SJCRH30 (cell line): ENCODE measurements at regions not wholly inside any gene's neighbourhood (a gene's known extent, or its start where the extent isn't known, plus 50 kb on each side); places are given as distances from the start of the nearest gene placed in this dataset.
"Not testable (repeated sequence)": the region's sequence is repeated elsewhere in the genome, so short reads cannot be mapped to it uniquely, and the experiment has no call there.

ENCODE experiments used
- DNase-seq, 2 experiments: peaks; one replicate each; pipeline ENCODE4 v3.0.0-alpha.2; 2015 to 2020
- H3K27ac ChIP-seq: fragments of 250-450 bp; sonication (Bioruptor Pico); 2 replicates; pipeline ENCODE4 v1.5.1; 2020; ENCODE audit warnings: mild to moderate bottlenecking, moderate library complexity
- H3K27me3 ChIP-seq: fragments of 250-450 bp; sonication (Bioruptor Pico); 2 replicates; pipeline ENCODE4 v1.5.1; 2020; ENCODE audit warnings: mild to moderate bottlenecking, moderate library complexity
- H3K36me3 ChIP-seq: fragments of 250-450 bp; sonication (Bioruptor Pico); 2 replicates; pipeline ENCODE4 v1.5.1; 2020; ENCODE audit warnings: mild to moderate bottlenecking, moderate library complexity
- H3K4me1 ChIP-seq: fragments of 250-450 bp; sonication (Bioruptor Pico); 2 replicates; pipeline ENCODE4 v1.5.1; 2020; ENCODE audit warnings: mild to moderate bottlenecking, moderate library complexity
- H3K4me3 ChIP-seq: fragments of 250-450 bp; sonication (Bioruptor Pico); 2 replicates; pipeline ENCODE4 v1.5.1; 2020; ENCODE audit warnings: mild to moderate bottlenecking, moderate library complexity
- H3K9me3 ChIP-seq: fragments of 250-450 bp; sonication (Bioruptor Pico); replicated peaks from 2 replicates; pipeline ENCODE4 v1.5.1; 2020; ENCODE audit warnings: mild to moderate bottlenecking, moderate library complexity

DNA sequence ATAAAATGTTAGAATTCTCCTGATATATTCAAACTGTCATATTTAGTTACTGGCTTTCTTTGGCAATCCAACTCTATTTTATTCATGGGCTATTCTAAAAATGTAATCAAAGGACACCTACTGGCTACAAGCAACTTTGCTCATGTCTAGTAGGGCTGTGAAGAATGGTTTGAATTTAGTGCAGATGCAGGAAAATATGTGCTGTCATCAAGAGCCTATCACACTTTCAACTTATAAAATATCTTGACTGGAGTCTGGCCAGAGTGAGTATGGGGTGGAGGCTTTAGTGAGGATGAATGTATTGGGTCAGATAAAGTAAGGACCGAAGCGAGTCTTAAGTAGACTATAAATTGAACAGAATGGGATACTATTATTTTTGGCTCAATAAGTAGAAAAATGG lies 343.4 kb upstream of the SPRED2 start:
- Histone ChIP-seq H3K27ac (no peak overlapping the region), H3K9me3 (no peaks in the 10 kb centered on the region), H3K36me3 (no peaks in the 10 kb centered on the region), H3K4me3 (no peak overlapping the region), H3K4me1 (no peaks in the 10 kb centered on the region), H3K27me3 (no peaks in the 10 kb centered on the region; the same call in 1 of the 2 replicates)
- no peak for DNase-seq

DNA sequence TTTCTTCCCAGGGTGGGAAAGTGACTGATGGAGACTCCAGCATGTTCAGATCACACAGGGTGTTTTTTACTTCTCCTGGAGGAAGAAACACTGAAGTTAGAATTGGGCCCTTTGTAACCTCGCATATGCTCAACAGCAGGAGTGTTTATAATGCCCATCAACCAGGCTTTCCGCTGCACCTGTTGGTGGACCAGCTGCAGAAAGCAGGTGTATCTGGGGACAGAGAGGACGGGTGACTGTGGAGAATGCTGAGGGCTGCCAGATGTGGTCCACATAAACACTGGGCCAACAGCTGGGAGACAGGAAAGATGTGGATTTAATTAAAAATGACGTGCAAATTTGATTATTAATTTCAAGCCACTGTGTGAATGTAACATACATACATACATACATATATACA lies 335.5 kb upstream of the SPRED2 start:
- DNase-seq, result peak in 1 of 2 experiments; percentile 31
- no peaks in the 10 kb centered on the region for H3K36me3 ChIP-seq
- no peaks in the 10 kb centered on the region for H3K4me1 ChIP-seq
- no peak overlapping the region for H3K27ac ChIP-seq
- no peaks in the 10 kb centered on the region for H3K9me3 ChIP-seq
- H3K27me3 ChIP-seq, result no peaks in the 10 kb centered on the region; the same call in 1 of the 2 replicates
- H3K4me3 ChIP-seq, result no peak overlapping the region

- H3K27me3 ChIP-seq, result no peaks in the 10 kb centered on the region; the same call in 1 of the 2 replicates
- DNase-seq, result no peak
- no peak overlapping the region for H3K4me3 ChIP-seq
- no peaks in the 10 kb centered on the region for H3K4me1 ChIP-seq
- H3K36me3 ChIP-seq, result no peaks in the 10 kb centered on the region
- H3K9me3 ChIP-seq, result no peaks in the 10 kb centered on the region
- no peak overlapping the region for H3K27ac ChIP-seq
Measured at GRCh38 chr2:65766768-65767267, 334.4 kb upstream of the SPRED2 start.

DNA sequence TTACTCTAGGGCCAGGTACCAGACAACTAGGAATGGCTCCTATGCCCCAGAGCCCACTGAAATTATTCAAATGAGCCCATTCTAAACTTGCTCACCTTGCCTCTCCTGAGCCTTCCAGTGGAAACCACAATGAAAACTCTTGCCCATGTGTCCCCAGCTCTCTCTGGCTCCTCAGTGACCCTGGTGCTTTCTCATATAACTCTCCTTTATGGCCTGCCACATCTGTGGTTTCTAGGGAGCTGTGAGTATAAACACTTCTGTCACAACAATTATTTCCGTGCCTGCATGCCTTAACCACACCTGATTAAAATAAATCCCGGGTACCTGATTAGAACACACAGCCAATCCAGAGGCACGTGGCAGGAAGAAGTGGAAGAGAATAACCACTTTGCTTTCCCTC lies 333.0 kb upstream of the SPRED2 start:
- no peak overlapping the region for H3K27ac ChIP-seq
- H3K4me1 ChIP-seq, result no peaks in the 10 kb centered on the region
- H3K27me3 ChIP-seq, result no peaks in the 10 kb centered on the region
- H3K4me3 ChIP-seq, result no peak overlapping the region
- DNase-seq, result no peak
- no peaks in the 10 kb centered on the region for H3K9me3 ChIP-seq
- H3K36me3 ChIP-seq, result no peaks in the 10 kb centered on the region

- Histone ChIP-seq H3K9me3 (no peaks in the 10 kb centered on the region), H3K27ac (no peak overlapping the region), H3K4me3 (no peak overlapping the region), H3K36me3 (no peaks in the 10 kb centered on the region), H3K27me3 (no peaks in the 10 kb centered on the region), H3K4me1 (no peaks in the 10 kb centered on the region)
- no peak for DNase-seq
Measured at GRCh38 chr2:65762068-65762467, 329.7 kb upstream of the SPRED2 start.

GRCh38 chr2:65754219-65754618 lies 321.8 kb upstream of the SPRED2 start:
- Histone ChIP-seq H3K4me3 (no peak overlapping the region), H3K27ac (no peak overlapping the region), H3K9me3 (no peaks in the 10 kb centered on the region), H3K36me3 (no peaks in the 10 kb centered on the region), H3K4me1 (no peaks in the 10 kb centered on the region), H3K27me3 (no peaks in the 10 kb centered on the region; the same call in 1 of the 2 replicates)
- DNase-seq, result no peak

- H3K27me3 ChIP-seq, result no peaks in the 10 kb centered on the region; the same call in 1 of the 2 replicates
- H3K4me1 ChIP-seq, result no peaks in the 10 kb centered on the region
- H3K4me3 ChIP-seq, result no peak overlapping the region
- no peaks in the 10 kb centered on the region for H3K36me3 ChIP-seq
- no peaks in the 10 kb centered on the region for H3K9me3 ChIP-seq
- DNase-seq, result no peak
- H3K27ac ChIP-seq, result no peak overlapping the region
Measured at GRCh38 chr2:65751408-65751807, 319.0 kb upstream of the SPRED2 start.

GRCh38 chr2:65749545-65749944 lies 317.1 kb upstream of the SPRED2 start:
- no peaks in the 10 kb centered on the region for H3K9me3 ChIP-seq
- no peaks in the 10 kb centered on the region for H3K36me3 ChIP-seq
- H3K4me3 ChIP-seq, result no peak overlapping the region
- no peaks in the 10 kb centered on the region for H3K4me1 ChIP-seq
- H3K27ac ChIP-seq, result no peak overlapping the region
- no peak for DNase-seq
- no peaks in the 10 kb centered on the region; the same call in 1 of the 2 replicates for H3K27me3 ChIP-seq

DNA sequence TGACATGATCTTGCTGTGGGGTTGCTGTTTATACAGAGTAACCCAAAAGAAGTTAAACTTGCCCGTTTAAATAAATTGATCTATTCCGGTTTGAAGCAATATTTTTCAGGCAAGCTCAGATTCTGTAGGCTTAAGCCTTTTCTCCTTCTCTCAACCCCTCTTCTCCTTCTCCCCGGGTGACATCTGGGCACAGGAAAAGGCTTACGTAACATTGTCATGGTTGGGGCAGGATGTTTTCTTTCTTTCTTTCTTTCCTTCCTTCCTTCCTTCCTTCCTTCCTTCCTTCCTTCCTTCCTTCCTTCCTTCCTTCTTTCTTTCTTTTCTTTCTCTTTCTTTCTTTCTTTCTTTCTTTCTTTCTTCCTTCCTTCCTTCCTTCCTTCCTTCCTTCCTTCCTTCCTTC lies 315.5 kb upstream of the SPRED2 start:
- H3K36me3 ChIP-seq, H3K9me3 ChIP-seq, H3K4me1 ChIP-seq, DNase-seq, H3K4me3 ChIP-seq, H3K27me3 ChIP-seq, H3K27ac ChIP-seq: not testable (repeated sequence)

GRCh38 chr2:65746931-65747675 lies 314.7 kb upstream of the SPRED2 start:
- no peak for DNase-seq
- Histone ChIP-seq H3K4me3 (no peak overlapping the region), H3K4me1 (no peaks in the 10 kb centered on the region), H3K27me3 (no peaks in the 10 kb centered on the region; the same call in 1 of the 2 replicates), H3K27ac (no peak overlapping the region), H3K9me3 (no peaks in the 10 kb centered on the region), H3K36me3 (no peaks in the 10 kb centered on the region)

GRCh38 chr2:65744477-65745200 lies 312.2 kb upstream of the SPRED2 start:
- no peaks in the 10 kb centered on the region for H3K4me1 ChIP-seq
- no peak overlapping the region for H3K4me3 ChIP-seq
- H3K9me3 ChIP-seq, result no peaks in the 10 kb centered on the region
- no peak for DNase-seq
- no peak overlapping the region for H3K27ac ChIP-seq
- no peaks in the 10 kb centered on the region for H3K36me3 ChIP-seq
- no peaks in the 10 kb centered on the region for H3K27me3 ChIP-seq

- no peaks in the 10 kb centered on the region for H3K9me3 ChIP-seq
- H3K36me3 ChIP-seq, result no peaks in the 10 kb centered on the region
- no peak overlapping the region for H3K4me3 ChIP-seq
- no peaks in the 10 kb centered on the region for H3K4me1 ChIP-seq
- H3K27me3 ChIP-seq, result no peaks in the 10 kb centered on the region
- no peak overlapping the region for H3K27ac ChIP-seq
- no peak for DNase-seq
Measured at GRCh38 chr2:65742977-65743376, 310.6 kb upstream of the SPRED2 start.

DNA sequence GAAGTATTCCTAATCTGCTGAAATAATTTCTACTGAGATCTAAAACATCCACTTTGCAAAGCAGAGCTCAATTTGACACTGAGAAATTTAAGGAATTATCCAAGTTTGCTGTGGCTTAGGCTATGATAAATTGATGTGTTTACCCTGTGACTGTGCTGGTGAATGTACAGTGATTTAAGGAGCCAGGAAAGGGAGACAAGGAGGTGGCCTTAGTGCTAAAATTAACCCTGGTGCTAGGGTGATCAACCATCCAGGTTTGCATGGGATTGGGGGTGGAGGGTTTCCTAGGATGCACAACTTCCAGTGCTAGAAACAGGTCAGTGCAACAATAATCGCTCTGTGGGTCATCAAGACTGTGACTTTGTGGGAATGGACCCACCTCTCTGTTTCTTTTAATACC lies 307.5 kb upstream of the SPRED2 start:
- no peaks in the 10 kb centered on the region for H3K9me3 ChIP-seq
- no peak overlapping the region for H3K27ac ChIP-seq
- DNase-seq, result no peak
- H3K36me3 ChIP-seq, result no peaks in the 10 kb centered on the region
- H3K27me3 ChIP-seq, result no peaks in the 10 kb centered on the region
- H3K4me3 ChIP-seq, result no peak overlapping the region
- H3K4me1 ChIP-seq, result no peaks in the 10 kb centered on the region

GRCh38 chr2:65737452-65738011 lies 305.1 kb upstream of the SPRED2 start:
- DNase-seq, result no peak
- no peak overlapping the region for H3K4me3 ChIP-seq
- no peaks in the 10 kb centered on the region for H3K9me3 ChIP-seq
- H3K36me3 ChIP-seq, result no peaks in the 10 kb centered on the region
- H3K27ac ChIP-seq, result no peak overlapping the region
- no peaks in the 10 kb centered on the region for H3K4me1 ChIP-seq
- H3K27me3 ChIP-seq, result 0 out of 2 replicates have a peak, but pooled peaks cover 2% of the 10 kb centered on the region

DNA sequence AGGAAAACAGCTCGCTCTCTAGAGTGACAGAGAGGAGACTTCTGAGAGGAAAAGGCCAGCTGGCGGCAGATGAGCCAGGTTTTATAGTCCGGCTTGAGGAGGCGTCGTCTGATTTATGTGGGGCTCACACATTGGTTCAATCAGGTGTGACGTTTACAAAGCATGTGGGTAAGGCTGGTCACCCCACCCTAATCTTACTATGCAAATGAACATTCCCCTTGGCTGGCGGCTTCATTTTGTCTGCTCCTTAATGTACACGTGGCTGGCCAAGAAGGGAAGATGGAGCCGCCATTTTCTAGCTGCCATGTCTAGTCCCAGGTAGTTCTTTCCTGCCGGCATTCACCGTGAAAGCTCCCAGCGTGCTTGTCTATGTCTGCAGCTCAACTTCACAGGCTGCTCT lies 299.1 kb upstream of the SPRED2 start:
- DNase-seq, result no peak
- Histone ChIP-seq H3K36me3 (no peaks in the 10 kb centered on the region), H3K27ac (no peak overlapping the region), H3K4me1 (no peaks in the 10 kb centered on the region), H3K27me3 (0 out of 2 replicates have a peak, but pooled peaks cover 4% of the 10 kb centered on the region), H3K4me3 (no peak overlapping the region), H3K9me3 (no peaks in the 10 kb centered on the region)
